Calu3 (cell line): ENCODE measurements at regions not wholly inside any gene's neighbourhood (a gene's known extent, or its start where the extent isn't known, plus 50 kb on each side); places are given as distances from the start of the nearest gene placed in this dataset.
"Not testable (repeated sequence)": the region's sequence is repeated elsewhere in the genome, so short reads cannot be mapped to it uniquely, and the experiment has no call there.

Experiments used
- BruUV-seq: library from RNA; stranded (reverse); fragments of 400-500 nt; replicated peaks from 2 replicates; lab custom pipeline; 2021; lab: Mats Ljungman, UMichigan
- CTCF ChIA-PET: fragments of 300-600 bp; sonication (Branson Sonifier 250); formaldehyde crosslinking; loops from one replicate; lab custom pipeline; 2022; ENCODE audit warnings: antibody characterized with exemption; lab: Charles Lee
- DNase-seq: peaks from one replicate; pipeline ENCODE4 v3.0.0; 2022
- H3K27ac Mint-ChIP-seq: one replicate; pipeline ENCODE4 v1.8.0; 2022; ENCODE audit warnings: mixed read lengths; ENCODE audit not compliant: unreplicated experiment
- H3K27me3 Mint-ChIP-seq: one replicate; pipeline ENCODE4 v1.8.0; 2022; ENCODE audit warnings: mixed read lengths; ENCODE audit not compliant: unreplicated experiment
- H3K36me3 Mint-ChIP-seq: one replicate; pipeline ENCODE4 v1.8.0; 2022; ENCODE audit warnings: mild to moderate bottlenecking, moderate library complexity, mixed read lengths; ENCODE audit not compliant: insufficient read depth, unreplicated experiment
- H3K4me1 Mint-ChIP-seq: one replicate; pipeline ENCODE4 v1.8.0; 2022; ENCODE audit warnings: mild to moderate bottlenecking, low read depth, mixed read lengths; ENCODE audit not compliant: unreplicated experiment
- H3K4me3 Mint-ChIP-seq: one replicate; pipeline ENCODE4 v1.8.0; 2022; ENCODE audit warnings: mild to moderate bottlenecking, low read depth, moderate library complexity, mixed read lengths; ENCODE audit not compliant: unreplicated experiment
- H3K9me3 Mint-ChIP-seq: one replicate; pipeline ENCODE4 v1.8.0; 2022; ENCODE audit warnings: low read depth, mixed read lengths; ENCODE audit not compliant: unreplicated experiment
- CTCF ChIP-seq: fragments of 200-600 bp; IDR thresholded peaks from one replicate; pipeline ENCODE4 v1.8.0; 2022; ENCODE audit warnings: antibody characterized with exemption; ENCODE audit not compliant: unreplicated experiment
- intact Hi-C: fragments of 100-400 bp; cut with micrococcal nuclease; formaldehyde crosslinking; loops from one replicate; pipeline ENCODE4 v1.10.0; 2022; ENCODE audit not compliant: unreplicated experiment

DNA sequence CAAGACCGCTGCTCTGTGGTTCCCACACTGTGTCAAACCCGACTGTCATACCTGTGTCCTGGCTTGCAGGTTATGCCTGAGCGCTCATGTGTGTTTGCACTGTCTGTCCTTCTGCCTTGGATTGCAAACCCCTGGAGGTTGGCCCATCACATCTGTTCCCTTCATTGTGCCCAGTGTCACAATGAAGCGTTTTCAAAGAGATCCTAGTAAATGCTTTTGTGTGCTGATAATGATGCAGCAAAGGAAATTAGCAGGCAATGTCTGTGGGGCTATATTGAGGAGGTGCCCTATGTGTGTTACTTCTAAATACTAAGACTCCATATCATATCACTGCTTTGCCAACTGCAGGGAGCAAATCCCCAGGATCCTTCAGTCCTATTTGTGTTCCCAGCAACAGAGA is 424.4 kb upstream of the NFIA start:
- H3K27ac Mint-ChIP-seq, result no peak overlapping the region
- no peaks in the 10 kb centered on the region for H3K27me3 Mint-ChIP-seq
- intact Hi-C loops, result no loop called here
- CTCF ChIA-PET, result no interaction called here
- H3K4me1 Mint-ChIP-seq, result no peaks in the 10 kb centered on the region
- H3K36me3 Mint-ChIP-seq, result no peaks in the 10 kb centered on the region
- TF ChIP-seq CTCF, result no peak
- H3K9me3 Mint-ChIP-seq, result peaks cover 2% of the 10 kb centered on the region
- no peak for DNase-seq
- BruUV-seq, result no TSS peak
- no peak overlapping the region for H3K4me3 Mint-ChIP-seq

DNA sequence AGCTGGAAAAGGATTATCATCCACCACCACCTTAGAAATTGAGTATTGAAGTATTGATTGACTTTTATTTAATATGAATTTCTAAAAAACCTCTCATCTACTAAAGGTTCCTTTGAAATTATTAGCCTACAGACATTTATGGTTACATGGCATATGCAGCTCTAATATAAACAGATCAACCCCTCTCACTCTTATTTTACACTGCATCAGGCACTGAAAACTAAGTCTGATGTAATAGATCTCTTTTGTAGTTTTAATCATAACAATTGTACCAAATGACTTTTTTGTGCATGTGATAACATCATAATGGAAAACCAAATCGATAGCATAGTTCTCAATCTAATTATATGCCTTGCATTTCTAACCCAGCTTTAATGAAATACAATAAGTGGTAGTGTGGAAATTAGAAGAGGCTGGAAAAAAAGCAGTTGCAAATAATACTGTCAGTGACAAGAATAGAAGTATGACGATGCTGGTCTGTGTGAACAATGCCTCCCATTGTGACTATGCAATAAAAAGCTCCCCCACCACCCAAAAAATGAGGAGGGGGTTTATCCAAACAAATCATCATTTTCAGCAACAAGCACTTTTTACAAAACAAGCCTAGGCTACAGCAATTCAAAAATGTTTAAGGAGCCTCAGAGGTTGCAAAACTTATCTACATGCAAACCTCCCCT is 426.5 kb upstream of the NFIA start:
- Mint-ChIP-seq H3K27me3 (no peaks in the 10 kb centered on the region), H3K36me3 (no peaks in the 10 kb centered on the region), H3K27ac (no peak overlapping the region), H3K4me1 (no peaks in the 10 kb centered on the region), H3K9me3 (peaks cover 4% of the 10 kb centered on the region), H3K4me3 (no peak overlapping the region)
- TF ChIP-seq CTCF, result no peak
- no TSS peak for BruUV-seq
- CTCF ChIA-PET, result no interaction called here
- intact Hi-C loops, result no loop called here
- DNase-seq, result no peak

DNA sequence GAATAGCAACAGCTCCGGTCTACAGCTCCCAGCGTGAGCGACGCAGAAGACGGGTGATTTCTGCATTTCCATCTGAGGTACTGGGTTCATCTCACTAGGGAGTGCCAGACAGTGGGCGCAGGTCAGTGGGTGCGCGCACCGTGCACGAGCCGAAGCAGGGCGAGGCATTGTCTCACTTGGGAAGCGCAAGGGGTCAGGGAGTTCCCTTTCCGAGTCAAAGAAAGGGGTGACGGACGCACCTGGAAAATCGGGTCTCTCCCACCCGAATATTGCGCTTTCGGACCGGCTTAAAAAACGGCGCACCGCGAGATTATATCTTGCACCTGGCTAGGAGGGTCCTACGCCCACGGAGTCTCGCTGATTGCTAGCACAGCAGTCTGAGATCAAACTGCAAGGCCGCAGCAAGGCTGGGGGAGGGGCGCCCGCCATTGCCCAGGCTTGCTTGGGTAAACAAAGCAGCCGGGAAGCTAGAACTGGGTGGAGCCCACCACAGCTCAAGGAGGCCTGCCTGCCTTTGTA is 442.3 kb upstream of the NFIA start:
- H3K4me3 Mint-ChIP-seq, H3K36me3 Mint-ChIP-seq, CTCF ChIA-PET, BruUV-seq, DNase-seq, H3K27me3 Mint-ChIP-seq, H3K9me3 Mint-ChIP-seq, H3K27ac Mint-ChIP-seq, H3K4me1 Mint-ChIP-seq: not testable (repeated sequence)
- intact Hi-C loops, result loop anchor here (10.0 kb wide), 1 partner anchor 1845 kb away; no protein-coding TSS in a partner anchor

DNA sequence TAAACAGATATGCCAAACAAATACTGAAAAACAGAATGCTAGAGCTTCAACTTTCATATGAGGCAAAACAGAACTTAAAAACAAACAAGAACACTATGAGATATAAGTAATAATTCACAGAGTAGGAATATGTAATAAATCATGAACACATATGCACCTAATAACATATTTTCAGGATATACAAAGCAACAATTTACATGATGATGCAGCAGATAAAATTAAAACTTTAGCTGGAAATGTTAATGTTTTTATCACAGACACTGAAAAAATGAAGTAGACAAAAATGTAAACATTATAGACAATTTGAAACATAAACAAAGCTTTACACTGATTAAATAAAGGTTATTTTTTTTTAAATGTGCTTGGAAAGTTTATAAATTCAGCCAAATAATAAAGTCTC is 443.1 kb upstream of the NFIA start:
- Mint-ChIP-seq H3K4me1 (no peaks in the 10 kb centered on the region), H3K27ac (no peak overlapping the region), H3K36me3 (no peaks in the 10 kb centered on the region), H3K9me3 (peaks cover 2% of the 10 kb centered on the region), H3K27me3 (no peaks in the 10 kb centered on the region), H3K4me3 (no peak overlapping the region)
- TF ChIP-seq CTCF, result no peak
- no peak for DNase-seq
- no TSS peak for BruUV-seq
- CTCF ChIA-PET, result no interaction called here
- intact Hi-C loops, result no loop called here

GRCh38 chr1:60637651-60638050 is 444.7 kb upstream of the NFIA start:
- H3K36me3 Mint-ChIP-seq, result no peaks in the 10 kb centered on the region
- H3K4me3 Mint-ChIP-seq, result no peak overlapping the region
- no peaks in the 10 kb centered on the region for H3K27me3 Mint-ChIP-seq
- CTCF ChIA-PET, result no interaction called here
- no peak for TF ChIP-seq CTCF
- H3K4me1 Mint-ChIP-seq, result no peaks in the 10 kb centered on the region
- no peak overlapping the region for H3K27ac Mint-ChIP-seq
- no TSS peak for BruUV-seq
- intact Hi-C loops, result no loop called here
- peaks cover under 1% of the 10 kb centered on the region for H3K9me3 Mint-ChIP-seq
- DNase-seq, result no peak
